H1 (cell line): ENCODE measurements at regions not wholly inside any gene's neighbourhood (a gene's known extent, or its start where the extent isn't known, plus 50 kb on each side); places are given as distances from the start of the nearest gene placed in this dataset.

Experiments
- CTCF ChIA-PET: fragments of 300-600 bp; sonication (Branson Sonifier 250); formaldehyde crosslinking; loops from one replicate; lab custom pipeline; 2021; ENCODE audit not compliant: partially characterized antibody; lab: Charles Lee
- POLR2A ChIA-PET: fragments of 300-600 bp; sonication (Branson Sonifier 250); formaldehyde crosslinking; loops from one replicate; lab custom pipeline; 2021; ENCODE audit warnings: inconsistent platforms; ENCODE audit not compliant: partially characterized antibody; lab: Charles Lee
- DNase-seq, 2 experiments: peaks; one replicate each; pipeline versions ENCODE4 v3.0.0 to v3.0.0-alpha.2; 2010 to 2022; ENCODE audit warnings: low spot score in 2 of 2, low read depth in 1 of 2, mixed read lengths in 1 of 2
- FAIRE-seq: peaks from 2 replicates; lab custom pipeline; 2011; peaks lifted over from hg19 to GRCh38; lab: Jason Lieb, UNC
- H2AFZ ChIP-seq: 2 replicates; pipeline ENCODE4 v1.8.1; 2012; ENCODE audit warnings: low read length, inconsistent platforms
- H2AK5ac ChIP-seq: 2 replicates; pipeline ENCODE4 v1.6.1; 2013; ENCODE audit warnings: low read depth, low read length
- H2BK120ac ChIP-seq: replicated peaks from 2 replicates; pipeline ENCODE3; 2013; ENCODE audit warnings: low read depth, low read length, inconsistent platforms
- H2BK12ac ChIP-seq: 2 replicates; pipeline ENCODE4 v1.6.1; 2013; ENCODE audit warnings: low read depth, low read length
- H2BK15ac ChIP-seq: 2 replicates; pipeline ENCODE4 v1.6.1; 2013; ENCODE audit warnings: low read length
- H2BK20ac ChIP-seq: 2 replicates; pipeline ENCODE4 v1.6.1; 2013; ENCODE audit warnings: low read length
- H2BK5ac ChIP-seq: 2 replicates; pipeline ENCODE4 v1.6.1; 2013; ENCODE audit warnings: low read depth, low read length
- H3K14ac ChIP-seq: 2 replicates; pipeline ENCODE4 v1.6.1; 2013; ENCODE audit warnings: inconsistent platforms; ENCODE audit not compliant: insufficient read length
- H3K18ac ChIP-seq: 2 replicates; pipeline ENCODE4 v1.6.1; 2013; ENCODE audit warnings: low read length; ENCODE audit errors: extremely low read depth
- H3K23ac ChIP-seq: 2 replicates; pipeline ENCODE4 v1.6.1; 2013; ENCODE audit warnings: inconsistent platforms; ENCODE audit not compliant: insufficient read length
- H3K23me2 ChIP-seq: 2 replicates; pipeline ENCODE4 v1.6.1; 2013; ENCODE audit warnings: low read depth, low read length
- H3K27ac ChIP-seq: 2 replicates; pipeline ENCODE4 v1.6.1; 2011; ENCODE audit warnings: low read depth, low read length, inconsistent platforms
- H3K27me3 ChIP-seq, 4 experiments: replicated peaks in 1 of 4; 1 replicate in 1 of 4; 2 replicates in 3 of 4; pipeline versions ENCODE4 v1.6.1 to v1.8.1; 2011 to 2013; ENCODE audit warnings: low read length in 3 of 4, mild to moderate bottlenecking in 3 of 4, inconsistent platforms in 2 of 4, mixed read lengths in 2 of 4, moderate library complexity in 1 of 4; ENCODE audit not compliant: control insufficient read depth in 3 of 4, insufficient read depth in 3 of 4; ENCODE audit errors: extremely low read depth in 1 of 4
- H3K36me3 ChIP-seq, 4 experiments: 2 replicates each; pipeline versions ENCODE4 v1.6.1 to v1.8.1; 2011 to 2013; ENCODE audit warnings: mild to moderate bottlenecking in 4 of 4, low read length in 3 of 4, moderate library complexity in 2 of 4, control low read depth in 1 of 4, inconsistent platforms in 1 of 4; ENCODE audit not compliant: insufficient read depth in 4 of 4, control insufficient read depth in 2 of 4
- H3K4ac ChIP-seq: replicated peaks from 2 replicates; pipeline ENCODE3; 2013; ENCODE audit warnings: low read length, low read depth, mixed read lengths, inconsistent platforms; ENCODE audit not compliant: insufficient read length
- H3K4me1 ChIP-seq, 4 experiments: replicated peaks in 1 of 4; 1 replicate in 1 of 4; 2 replicates in 3 of 4; pipeline versions ENCODE4 v1.6.1 to v1.8.1; 2011 to 2013; ENCODE audit warnings: low read length in 3 of 4, inconsistent platforms in 2 of 4, mixed read lengths in 1 of 4; ENCODE audit not compliant: insufficient read depth in 4 of 4, control insufficient read depth in 3 of 4
- H3K4me2 ChIP-seq, 2 experiments: 2 replicates each; pipeline versions ENCODE4 v1.6.1 to v1.8.1; 2011 to 2013; ENCODE audit warnings: low read depth in 2 of 2, low read length in 2 of 2, control low read depth in 1 of 2, inconsistent platforms in 1 of 2, mild to moderate bottlenecking in 1 of 2; ENCODE audit not compliant: insufficient read depth in 1 of 2
- H3K4me3 ChIP-seq, 4 experiments: fragments of 200-600, 300-600 bp in 1 of 4; sonication (generic), shearing (Covaris generic), sonication (Bioruptor Twin) in 1 of 4; 2 replicates each; pipeline versions ENCODE4 v1.5.1 to v1.8.1; 2011 to 2016; ENCODE audit warnings: low read length in 4 of 4, low read depth in 3 of 4, control low read depth in 2 of 4, inconsistent platforms in 2 of 4, mild to moderate bottlenecking in 2 of 4, mixed read lengths in 1 of 4, moderate library complexity in 1 of 4; ENCODE audit not compliant: insufficient read depth in 2 of 4; ENCODE audit errors: extremely low read depth in 1 of 4
- H3K56ac ChIP-seq: replicated peaks from 2 replicates; pipeline ENCODE3; 2013; ENCODE audit warnings: low read depth, mild to moderate bottlenecking, mixed read lengths, low read length, inconsistent platforms; ENCODE audit not compliant: insufficient read length
- H3K79me1 ChIP-seq: 2 replicates; pipeline ENCODE4 v1.6.1; 2013; ENCODE audit warnings: low read depth, low read length, control low read depth
- H3K79me2 ChIP-seq, 2 experiments: 2 replicates each; pipeline versions ENCODE4 v1.6.1 to v1.8.1; 2012 to 2013; ENCODE audit warnings: low read length in 2 of 2, mild to moderate bottlenecking in 2 of 2, inconsistent platforms in 1 of 2; ENCODE audit not compliant: insufficient read depth in 2 of 2, control insufficient read depth in 1 of 2
- H3K9ac ChIP-seq, 4 experiments: replicated peaks in 1 of 4; 1 replicate in 1 of 4; 2 replicates in 3 of 4; pipeline versions ENCODE4 v1.6.1 to v1.8.1; 2011 to 2013; ENCODE audit warnings: low read depth in 3 of 4, low read length in 3 of 4, control low read depth in 2 of 4, mild to moderate bottlenecking in 2 of 4, moderate library complexity in 2 of 4, inconsistent platforms in 1 of 4; ENCODE audit errors: extremely low read depth in 1 of 4
- H3K9me3 ChIP-seq, 2 experiments: 2 replicates each; pipeline versions ENCODE4 v1.6.1 to v1.8.1; 2012 to 2013; ENCODE audit warnings: mild to moderate bottlenecking in 2 of 2, moderate library complexity in 2 of 2, control low read depth in 1 of 2, inconsistent platforms in 1 of 2, low read depth in 1 of 2, low read length in 1 of 2, mixed read lengths in 1 of 2; ENCODE audit not compliant: insufficient read depth in 2 of 2
- H4K20me1 ChIP-seq, 2 experiments: replicated peaks in 1 of 2; 2 replicates each; pipeline versions ENCODE3 to v1.8.1; 2011 to 2013; ENCODE audit warnings: inconsistent platforms in 2 of 2, low read length in 2 of 2, mild to moderate bottlenecking in 1 of 2; ENCODE audit not compliant: insufficient read depth in 2 of 2, control insufficient read depth in 1 of 2
- H4K5ac ChIP-seq: 2 replicates; pipeline ENCODE4 v1.6.1; 2013; ENCODE audit warnings: low read length, low read depth, mixed read lengths, inconsistent platforms; ENCODE audit not compliant: insufficient read length
- H4K8ac ChIP-seq: 2 replicates; pipeline ENCODE4 v1.8.0; 2013; ENCODE audit warnings: mild to moderate bottlenecking, moderate library complexity, low read length, inconsistent platforms; ENCODE audit not compliant: insufficient read depth; ENCODE audit errors: extremely low read depth
- H4K91ac ChIP-seq: replicated peaks from 2 replicates; pipeline ENCODE3; 2013; ENCODE audit warnings: low read length, mixed read lengths, inconsistent platforms; ENCODE audit not compliant: insufficient read length
- KDM1A ChIP-seq: fragments of 200-600, 300-600 bp; sonication (generic); IDR thresholded peaks from 2 replicates; pipeline ENCODE4 v1.7.1; 2016; ENCODE audit warnings: mild to moderate bottlenecking, low read length, borderline replicate concordance
- RFX5 ChIP-seq: IDR thresholded peaks from 2 replicates; pipeline ENCODE4 v1.6.1; 2011; ENCODE audit warnings: low read depth, low read length, improper control_type of control experiment, borderline replicate concordance
- RNF2 ChIP-seq: fragments of 200-900, 300-1000 bp; sonication (generic); IDR thresholded peaks from 2 replicates; pipeline ENCODE4 v1.7.1; 2016; ENCODE audit warnings: borderline replicate concordance, low read depth, mild to moderate bottlenecking, antibody characterized with exemption, low read length; ENCODE audit not compliant: poor library complexity, severe bottlenecking; ENCODE audit errors: missing control alignments
- SAP30 ChIP-seq: fragments of 300-600 bp; sonication (generic); IDR thresholded peaks from 2 replicates; pipeline ENCODE4 v1.7.1; 2012; ENCODE audit warnings: low read length, moderate library complexity, mild to moderate bottlenecking, inconsistent platforms; ENCODE audit not compliant: insufficient read depth, insufficient replicate concordance
- TCF12 ChIP-seq: IDR thresholded peaks from 2 replicates; pipeline ENCODE4 v1.6.1; 2011; ENCODE audit warnings: low read depth, mild to moderate bottlenecking, low read length
- WGBS, 2 experiments: shearing (Covaris generic) in 1 of 2; methylation state at CpG; one replicate each; pipeline versions ENCODE4 v1.1.6 to v1.1.7; 2013 to 2015; ENCODE audit warnings: low lambda C conversion rate in 2 of 2, mixed read lengths in 2 of 2, inconsistent platforms in 1 of 2, low coverage in 1 of 2, missing lambda C conversion rate in 1 of 2; ENCODE audit not compliant: insufficient replicate concordance in 2 of 2, insufficient coverage in 1 of 2, insufficient read length in 1 of 2; ENCODE audit errors: extremely low coverage in 1 of 2, missing lambda C conversion rate in 1 of 2; 5-methylcytosine and 5-hydroxymethylcytosine counted together

DNA sequence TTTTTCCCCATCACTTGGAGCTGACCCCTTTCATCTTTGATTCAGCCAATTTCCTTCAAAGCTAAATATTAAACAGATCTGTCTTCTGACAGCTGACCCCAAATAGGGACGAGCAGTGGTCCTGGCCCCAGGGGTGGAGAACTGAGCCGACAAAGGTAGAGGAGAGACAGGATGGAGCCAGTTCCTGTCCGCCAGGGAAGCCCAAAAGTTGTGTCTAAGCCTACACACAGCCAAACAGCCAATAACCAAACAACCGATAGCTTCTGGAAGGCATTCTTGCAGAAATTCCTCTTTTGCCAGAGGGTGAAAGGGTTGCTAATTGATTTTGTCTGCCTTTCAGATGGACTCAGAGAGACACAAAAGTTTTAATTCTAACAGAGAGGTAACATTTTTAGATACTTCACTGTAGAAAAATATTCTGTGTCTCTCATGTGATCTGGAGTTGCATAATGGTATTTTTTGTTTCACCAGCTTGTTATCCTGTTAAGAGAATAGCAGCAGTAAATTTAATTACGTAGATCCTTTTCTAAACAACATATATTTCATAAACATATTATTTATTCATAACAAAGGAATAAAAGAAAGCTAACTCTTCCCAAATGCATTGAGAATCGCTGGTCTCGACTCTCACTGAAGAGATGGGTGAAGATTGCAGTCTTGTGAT, 161.7 kb upstream of the LYZL1 start:
- peak overlapping the region; percentile 61; the same call in 1 of the 2 replicates for H2BK20ac ChIP-seq
- H3K4me3 ChIP-seq = no peak overlapping the region
- no peak overlapping the region for H2AFZ ChIP-seq
- H3K9me3 ChIP-seq = no peaks in the 10 kb centered on the region
- H3K23ac ChIP-seq = no peak overlapping the region
- no peaks in the 10 kb centered on the region for H4K20me1 ChIP-seq
- no peak overlapping the region for H3K4me2 ChIP-seq
- no peak for TF ChIP-seq RNF2
- TF ChIP-seq SAP30 = no peak
- TF ChIP-seq KDM1A = no peak
- TF ChIP-seq RFX5 = no peak
- no peak for TF ChIP-seq TCF12
- DNase-seq = no peak
- no peaks in the 10 kb centered on the region for H3K23me2 ChIP-seq
- no peak overlapping the region for H2BK5ac ChIP-seq
- no peak overlapping the region for H4K91ac ChIP-seq
- H3K14ac ChIP-seq = no peak overlapping the region
- FAIRE-seq = no peak
- H4K8ac ChIP-seq = no peak overlapping the region
- peaks cover 0 to 5% (median 0%) of the 10 kb centered on the region in 4 experiments; a peak in 2 of 7 replicates for H3K4me1 ChIP-seq
- no peaks in the 10 kb centered on the region for H3K79me1 ChIP-seq
- H3K27me3 ChIP-seq = no peaks in the 10 kb centered on the region
- H4K5ac ChIP-seq = no peak overlapping the region
- H2BK12ac ChIP-seq = no peak overlapping the region; the same call in 1 of the 2 replicates
- H3K36me3 ChIP-seq = no peaks in the 10 kb centered on the region
- H3K9ac ChIP-seq = no peak overlapping the region
- CTCF ChIA-PET = interaction anchor here (0.8 to 2.9 kb wide), 18 partner anchors 8 to 486 kb away, joined by 3 to 10 read pairs (median 4); no protein-coding TSS in a partner anchor
- H2AK5ac ChIP-seq = 0 out of 2 replicates have a peak overlapping the region, but pooled peaks have one; percentile 76
- no peak overlapping the region for H2BK120ac ChIP-seq
- POLR2A ChIA-PET = interaction anchor here (0.6 to 1.2 kb wide), 2 partner anchors 16 to 1338 kb away, joined by 3 to 4 read pairs; no protein-coding TSS in a partner anchor
- H3K4ac ChIP-seq = no peak overlapping the region
- no peak overlapping the region for H3K56ac ChIP-seq
- WGBS, 2 experiments = 71% methylated on average over 7 of the region's 7 CpGs; no CpG with 5 or more reads in 1 of the 2 experiments
- no peak overlapping the region for H3K27ac ChIP-seq
- peak overlapping the region; percentile 88; the same call in 1 of the 2 replicates for H2BK15ac ChIP-seq
- no peaks in the 10 kb centered on the region for H3K79me2 ChIP-seq
- no peak overlapping the region for H3K18ac ChIP-seq
